ENCODE measurements at regions not wholly inside any gene's neighbourhood (a gene's known extent, or its start where the extent isn't known, plus 50 kb on each side); places are given as distances from the start of the nearest gene placed in this dataset.

GRCh38 chr2:201969241-201969937 lies 64.3 kb upstream of the FZD7 start:
- Mint-ChIP-seq H3K27me3 (no peaks in the 10 kb centered on the region), H3K4me1 (no peaks in the 10 kb centered on the region), H3K36me3 (ENCODE audit: low read depth) (no peaks in the 10 kb centered on the region), H3K9me3 (ENCODE audit: low read depth) (no peaks in the 10 kb centered on the region), H3K4me3 (no peak overlapping the region), H3K27ac (no peak overlapping the region)
- ATAC-seq: no peak
- no peak for DNase-seq
- intact Hi-C loops (cut with DNase I, micrococcal nuclease): no loop called here
- CTCF ChIA-PET: no interaction called here
- POLR2A ChIA-PET: no interaction called here

- H3K36me3 Mint-ChIP-seq (ENCODE audit: low read depth): no peaks in the 10 kb centered on the region
- ATAC-seq (no peak), DNase-seq (no peak)
- no peak overlapping the region for H3K27ac Mint-ChIP-seq
- intact Hi-C loops (cut with DNase I, micrococcal nuclease): no loop called here
- H3K9me3 Mint-ChIP-seq (ENCODE audit: low read depth): no peaks in the 10 kb centered on the region
- ChIA-PET POLR2A (no interaction called here), CTCF (interaction anchor here (0.8 kb wide), 1 partner anchor 17 kb away, joined by 3 read pairs; no protein-coding TSS in a partner anchor)
- no peaks in the 10 kb centered on the region for H3K4me1 Mint-ChIP-seq
- H3K4me3 Mint-ChIP-seq: no peak overlapping the region
- H3K27me3 Mint-ChIP-seq: no peaks in the 10 kb centered on the region
These were observed 63.5 kb upstream of the FZD7 start for GRCh38 chr2:201969938-201970785.

- DNase-seq (no peak), ATAC-seq (no peak)
- Mint-ChIP-seq H3K27ac (no peak overlapping the region), H3K4me3 (no peak overlapping the region), H3K4me1 (no peaks in the 10 kb centered on the region), H3K36me3 (ENCODE audit: low read depth) (no peaks in the 10 kb centered on the region), H3K9me3 (ENCODE audit: low read depth) (no peaks in the 10 kb centered on the region), H3K27me3 (no peaks in the 10 kb centered on the region)
- CTCF ChIA-PET: interaction anchor here (0.8 kb wide), 1 partner anchor 17 kb away, joined by 3 read pairs; no protein-coding TSS in a partner anchor
- POLR2A ChIA-PET: no interaction called here
- intact Hi-C loops (cut with DNase I, micrococcal nuclease): no loop called here
These were observed 62.9 kb upstream of the FZD7 start for GRCh38 chr2:201970786-201971108.

- no peak for DNase-seq
- no peaks in the 10 kb centered on the region for H3K9me3 Mint-ChIP-seq (ENCODE audit: low read depth)
- H3K4me1 Mint-ChIP-seq: no peaks in the 10 kb centered on the region
- H3K4me3 Mint-ChIP-seq: no peak overlapping the region
- POLR2A ChIA-PET: no interaction called here
- H3K27me3 Mint-ChIP-seq: no peaks in the 10 kb centered on the region
- no peak overlapping the region for H3K27ac Mint-ChIP-seq
- CTCF ChIA-PET: interaction anchor here (0.6 kb wide), 1 partner anchor 185 kb away, joined by 4 read pairs; no protein-coding TSS in a partner anchor
- intact Hi-C loops (cut with DNase I, micrococcal nuclease): no loop called here
- ATAC-seq: no peak
- no peaks in the 10 kb centered on the region for H3K36me3 Mint-ChIP-seq (ENCODE audit: low read depth)
These were observed 62.0 kb upstream of the FZD7 start for GRCh38 chr2:201971531-201972228.

- ATAC-seq (no peak), DNase-seq (no peak)
- CTCF ChIA-PET: interaction anchor here (0.9 kb wide), 1 partner anchor 8 kb away, joined by 3 read pairs; no protein-coding TSS in a partner anchor
- POLR2A ChIA-PET: no interaction called here
- Mint-ChIP-seq H3K36me3 (ENCODE audit: low read depth) (no peaks in the 10 kb centered on the region), H3K9me3 (ENCODE audit: low read depth) (no peaks in the 10 kb centered on the region), H3K27me3 (no peaks in the 10 kb centered on the region), H3K4me1 (no peaks in the 10 kb centered on the region), H3K4me3 (no peak overlapping the region), H3K27ac (no peak overlapping the region)
- intact Hi-C loops (cut with DNase I, micrococcal nuclease): no loop called here
These were observed 60.9 kb upstream of the FZD7 start for GRCh38 chr2:201972621-201973255.

DNA sequence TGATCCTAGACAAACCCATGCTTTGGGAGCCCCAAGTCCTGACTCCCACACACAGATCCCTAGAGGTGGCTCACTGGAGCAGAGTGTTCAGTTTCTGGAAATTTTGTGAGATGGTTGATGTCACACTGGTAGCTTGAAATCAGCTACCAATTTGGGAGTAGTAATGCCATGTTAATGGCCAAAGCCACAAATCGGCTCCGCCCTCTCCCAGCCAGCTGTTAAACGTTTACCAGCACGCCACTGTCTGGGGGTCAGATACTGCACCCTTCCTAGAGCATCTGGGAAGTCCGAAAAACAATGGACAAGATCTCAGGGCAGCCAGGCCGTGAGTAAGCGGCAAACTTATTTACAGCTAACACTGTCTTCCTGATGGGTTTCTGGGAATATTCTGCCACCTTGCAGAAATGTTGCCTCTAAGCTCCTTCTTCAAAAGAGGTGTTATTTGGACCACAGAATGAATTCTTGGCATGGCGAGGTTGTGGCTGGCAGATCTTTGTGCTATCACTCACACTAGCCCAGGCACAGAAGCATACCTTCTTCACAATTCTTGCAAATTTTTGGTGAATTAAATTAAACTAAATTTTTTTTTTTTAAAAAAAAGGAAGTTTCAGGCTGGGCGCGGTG lies 60.2 kb upstream of the FZD7 start:
- ATAC-seq (no peak), DNase-seq (no peak)
- ChIA-PET POLR2A (no interaction called here), CTCF (interaction anchor here (0.6 to 0.9 kb wide), 3 partner anchors 8 to 719 kb away, joined by 3 read pairs; no protein-coding TSS in a partner anchor)
- Mint-ChIP-seq H3K36me3 (ENCODE audit: low read depth) (no peaks in the 10 kb centered on the region), H3K27ac (no peak overlapping the region), H3K4me1 (no peaks in the 10 kb centered on the region), H3K9me3 (ENCODE audit: low read depth) (no peaks in the 10 kb centered on the region), H3K4me3 (no peak overlapping the region), H3K27me3 (no peaks in the 10 kb centered on the region)
- intact Hi-C loops (cut with DNase I, micrococcal nuclease): no loop called here

DNA sequence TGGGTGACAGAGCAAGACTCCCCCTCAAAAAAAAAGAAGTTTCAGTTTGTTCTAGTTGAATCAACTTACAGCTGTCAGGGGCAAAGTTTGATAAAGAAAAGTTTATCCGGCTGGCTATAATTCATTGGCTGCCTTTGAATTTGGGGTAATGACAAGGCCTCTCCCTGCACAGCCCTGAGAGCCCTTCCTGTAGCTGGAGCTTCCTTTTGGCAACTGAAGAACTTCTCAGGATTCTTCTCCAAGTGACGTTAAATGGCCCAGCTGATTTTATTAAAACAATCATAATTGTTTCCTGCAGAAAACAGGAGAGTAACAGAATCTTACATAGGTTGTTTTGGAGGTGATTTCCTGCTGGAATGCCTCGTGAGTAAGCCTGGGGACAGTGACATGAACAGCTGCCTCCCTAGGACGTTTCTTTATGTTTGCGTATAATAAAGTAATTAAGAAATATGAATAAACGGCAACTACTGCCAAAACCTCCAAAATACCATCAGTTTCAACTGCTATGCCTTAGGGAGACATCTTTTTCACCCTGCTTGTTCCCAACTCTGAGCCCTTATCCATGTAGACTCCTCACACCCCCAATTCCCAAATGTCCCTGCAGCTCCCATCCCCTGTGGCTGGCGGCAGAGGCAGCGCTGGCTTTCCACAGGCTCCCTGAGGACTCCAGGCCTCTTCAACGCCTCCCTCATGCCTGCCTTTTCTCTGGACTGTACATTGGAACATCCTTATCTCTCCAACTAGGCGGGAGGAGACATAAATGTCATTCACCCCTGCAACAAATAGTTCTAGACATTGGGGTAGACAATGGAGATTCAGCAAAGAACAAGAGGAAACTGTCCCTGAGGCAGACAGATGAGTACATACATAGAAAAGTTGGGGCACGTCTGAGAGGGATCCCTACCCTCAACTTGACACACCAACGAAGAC lies 59.2 kb upstream of the FZD7 start:
- intact Hi-C loops (cut with DNase I, micrococcal nuclease): no loop called here
- ATAC-seq (no peak), DNase-seq (no peak)
- peaks cover 2% of the 10 kb centered on the region for H3K27me3 Mint-ChIP-seq
- no peaks in the 10 kb centered on the region for H3K4me1 Mint-ChIP-seq
- CTCF ChIA-PET: interaction anchor here (0.6 to 0.7 kb wide), 2 partner anchors 175 to 720 kb away, joined by 3 read pairs; no protein-coding TSS in a partner anchor
- no peaks in the 10 kb centered on the region for H3K9me3 Mint-ChIP-seq (ENCODE audit: low read depth)
- H3K36me3 Mint-ChIP-seq (ENCODE audit: low read depth): no peaks in the 10 kb centered on the region
- H3K4me3 Mint-ChIP-seq: no peak overlapping the region
- no peak overlapping the region for H3K27ac Mint-ChIP-seq
- POLR2A ChIA-PET: interaction anchor here (0.7 kb wide), 1 partner anchor 36 kb away, joined by 5 read pairs; no protein-coding TSS in a partner anchor

- intact Hi-C loops (cut with DNase I, micrococcal nuclease): no loop called here
- no peaks in the 10 kb centered on the region for H3K4me1 Mint-ChIP-seq
- H3K27ac Mint-ChIP-seq: no peak overlapping the region
These were observed 58.2 kb upstream of the FZD7 start for GRCh38 chr2:201975434-201975833.

GRCh38 chr2:201975964-201976612 lies 57.6 kb upstream of the FZD7 start:
- no peak overlapping the region for H3K27ac Mint-ChIP-seq
- H3K4me1 Mint-ChIP-seq: no peaks in the 10 kb centered on the region
- no peaks in the 10 kb centered on the region for H3K36me3 Mint-ChIP-seq (ENCODE audit: low read depth)
- no peak overlapping the region for H3K4me3 Mint-ChIP-seq
- ChIA-PET POLR2A (no interaction called here), CTCF (interaction anchor here (0.6 kb wide), 1 partner anchor 140 kb away, joined by 3 read pairs; no protein-coding TSS in a partner anchor)
- intact Hi-C loops (cut with DNase I, micrococcal nuclease): no loop called here
- H3K27me3 Mint-ChIP-seq: peaks cover 2% of the 10 kb centered on the region
- no peaks in the 10 kb centered on the region for H3K9me3 Mint-ChIP-seq (ENCODE audit: low read depth)
- DNase-seq (no peak), ATAC-seq (no peak)

More at GRCh38 chr2:201975434-201975833, 58.2 kb upstream of the FZD7 start:
- Mint-ChIP-seq H3K27me3 (peaks cover 2% of the 10 kb centered on the region), H3K4me3 (no peak overlapping the region), H3K9me3 (ENCODE audit: low read depth) (no peaks in the 10 kb centered on the region), H3K36me3 (ENCODE audit: low read depth) (no peaks in the 10 kb centered on the region)
- DNase-seq (no peak), ATAC-seq (no peak)
- ChIA-PET CTCF (no interaction called here), POLR2A (no interaction called here)

- ChIA-PET CTCF (no interaction called here), POLR2A (no interaction called here)
- no peak for ATAC-seq
- Mint-ChIP-seq H3K4me1 (no peaks in the 10 kb centered on the region), H3K27me3 (peaks cover 2% of the 10 kb centered on the region), H3K4me3 (no peak overlapping the region), H3K36me3 (ENCODE audit: low read depth) (no peaks in the 10 kb centered on the region), H3K9me3 (ENCODE audit: low read depth) (no peaks in the 10 kb centered on the region), H3K27ac (no peak overlapping the region)
- intact Hi-C loops (cut with DNase I, micrococcal nuclease): no loop called here
- DNase-seq: no peak
These were observed 56.0 kb upstream of the FZD7 start for GRCh38 chr2:201977651-201978050.

All from activated CD4-positive, alpha-beta T cell treated with anti-CD3 and anti-CD28 coated beads for 36 hours (primary cell).